GM23338 (cell line): ENCODE measurements at regions not wholly inside any gene's neighbourhood (a gene's known extent, or its start where the extent isn't known, plus 50 kb on each side); places are given as distances from the start of the nearest gene placed in this dataset.

ENCODE experiments used
- ATAC-seq: fragments of 200-7000 bp; cut with Tn5 transposase; 3 replicates; pipeline ENCODE4 v1.9.1; 2020
- DNase-seq: peaks from one replicate; pipeline ENCODE4 v3.0.0-alpha.2; 2015; ENCODE audit warnings: low spot score
- H2AFZ ChIP-seq: fragments of 200-600 bp; sonication (generic); 2 replicates; pipeline ENCODE4 v1.8.0; 2016; ENCODE audit warnings: antibody characterized with exemption, mild to moderate bottlenecking, moderate library complexity
- H3F3A ChIP-seq: fragments of 200-600 bp; sonication (generic); replicated peaks from 2 replicates; pipeline ENCODE4 v1.8.0; 2017; ENCODE audit warnings: antibody characterized with exemption, mixed run types, low read depth
- H3K27ac ChIP-seq: fragments of 200-600 bp; sonication (generic); 2 replicates; pipeline ENCODE4 v1.6.1; 2016; ENCODE audit warnings: low read depth
- H3K27me3 ChIP-seq: fragments of 200-600 bp; sonication (generic); 2 replicates; pipeline ENCODE4 v1.8.0; 2016; ENCODE audit warnings: mild to moderate bottlenecking, mixed run types, moderate library complexity; ENCODE audit not compliant: insufficient read depth
- H3K36me3 ChIP-seq: fragments of 200-600 bp; sonication (generic); 2 replicates; pipeline ENCODE4 v1.8.0; 2016; ENCODE audit warnings: mild to moderate bottlenecking; ENCODE audit not compliant: insufficient read depth
- H3K4me1 ChIP-seq: fragments of 200-600 bp; sonication (generic); 2 replicates; pipeline ENCODE4 v1.8.0; 2016; ENCODE audit warnings: mild to moderate bottlenecking, moderate library complexity; ENCODE audit not compliant: insufficient read depth
- H3K4me2 ChIP-seq: fragments of 200-600 bp; sonication (generic); 2 replicates; pipeline ENCODE4 v1.7.1; 2017; ENCODE audit warnings: mixed run types
- H3K4me3 ChIP-seq: fragments of 200-600 bp; sonication (generic); 2 replicates; pipeline ENCODE4 v1.6.1; 2016; ENCODE audit warnings: mixed run types
- H3K79me2 ChIP-seq: fragments of 200-600 bp; sonication (generic); replicated peaks from 2 replicates; pipeline ENCODE4 v1.8.0; 2017; ENCODE audit warnings: mild to moderate bottlenecking; ENCODE audit not compliant: insufficient read depth
- H3K9me2 ChIP-seq: fragments of 200-600 bp; sonication (generic); 2 replicates; pipeline ENCODE4 v1.8.0; 2017; ENCODE audit not compliant: insufficient read depth
- H4K20me1 ChIP-seq: fragments of 200-600 bp; sonication (generic); replicated peaks from 2 replicates; pipeline ENCODE4 v1.8.0; 2017; ENCODE audit warnings: mild to moderate bottlenecking; ENCODE audit not compliant: insufficient read depth
- H3K27ac Mint-ChIP-seq: 2 replicates; pipeline ENCODE4 v1.8.0; 2020; ENCODE audit warnings: inconsistent platforms, mild to moderate bottlenecking, moderate library complexity, mixed read lengths
- H3K27me3 Mint-ChIP-seq: 3 replicates; pipeline ENCODE4 v1.8.0; 2022; ENCODE audit warnings: low read depth, mild to moderate bottlenecking, moderate library complexity, mixed read lengths, inconsistent platforms; ENCODE audit not compliant: insufficient read depth, poor library complexity
- H3K36me3 Mint-ChIP-seq: 3 replicates; pipeline ENCODE4 v1.8.0; 2021; ENCODE audit warnings: low read depth, mild to moderate bottlenecking, inconsistent platforms, moderate library complexity, mixed read lengths
- H3K4me1 Mint-ChIP-seq: 3 replicates; pipeline ENCODE4 v1.8.0; 2020; ENCODE audit warnings: mild to moderate bottlenecking, inconsistent platforms, mixed read lengths
- H3K4me3 Mint-ChIP-seq: 3 replicates; pipeline ENCODE4 v1.8.0; 2021; ENCODE audit warnings: moderate library complexity, mild to moderate bottlenecking, inconsistent platforms, mixed read lengths
- H3K9me3 Mint-ChIP-seq: 3 replicates; pipeline ENCODE4 v1.8.0; 2020; ENCODE audit warnings: moderate library complexity, mild to moderate bottlenecking, inconsistent platforms, mixed read lengths
- CREB1 ChIP-seq: fragments of 250-450 bp; sonication (Bioruptor Pico); IDR thresholded peaks from 2 replicates; pipeline ENCODE4 v1.5.0; 2020; ENCODE audit warnings: low read depth, mild to moderate bottlenecking, moderate library complexity
- CTCF ChIP-seq, 2 experiments: fragments of 200-600 bp in 1 of 2; sonication (generic) in 1 of 2; conservative IDR thresholded peaks; 2 replicates each; pipeline versions ENCODE4 v1.5.1 to v1.6.1; 2016 to 2017; ENCODE audit warnings: antibody characterized with exemption in 2 of 2, low read depth in 2 of 2, mild to moderate bottlenecking in 2 of 2, moderate library complexity in 1 of 2
- EZH2 ChIP-seq: fragments of 200-600 bp; sonication (generic); IDR thresholded peaks from one replicate; pipeline ENCODE4 v1.8.0; 2017; ENCODE audit warnings: antibody characterized with exemption, mild to moderate bottlenecking, low read depth; ENCODE audit not compliant: unreplicated experiment
- JUNB ChIP-seq: IDR thresholded peaks from one replicate; pipeline ENCODE4 v1.6.1; 2016; ENCODE audit warnings: antibody characterized with exemption; ENCODE audit not compliant: unreplicated experiment
- NANOG ChIP-seq: IDR thresholded peaks from 2 replicates; pipeline ENCODE4 v1.6.1; 2016; ENCODE audit warnings: antibody characterized with exemption, borderline replicate concordance
- STAT1 ChIP-seq: IDR thresholded peaks from one replicate; pipeline ENCODE4 v1.6.1; 2016; ENCODE audit warnings: antibody characterized with exemption; ENCODE audit not compliant: unreplicated experiment
- ZNF114 ChIP-seq: fragments of 250-450 bp; sonication (Bioruptor Pico); IDR thresholded peaks from 2 replicates; pipeline ENCODE4 v1.5.0; 2020; ENCODE audit warnings: mild to moderate bottlenecking, moderate library complexity
- ZNF331 ChIP-seq: fragments of 250-450 bp; sonication (Bioruptor Pico); IDR thresholded peaks from 2 replicates; pipeline ENCODE4 v1.5.0; 2020; ENCODE audit warnings: low read depth, mild to moderate bottlenecking, moderate library complexity

- TF ChIP-seq CTCF (conservative IDR thresholded peaks at IDR 0.05; ENCODE audit: low read depth in 2 of 2) (no peak), NANOG (no peak), STAT1 (no peak)
These were observed 213.8 kb downstream of the IBTK start (continued) for GRCh38 chr6:82033631-82034211.

- H3K36me3 Mint-ChIP-seq = no peaks in the 10 kb centered on the region
- H3K4me2 ChIP-seq = no peak overlapping the region
- H3K79me2 ChIP-seq = no peaks in the 10 kb centered on the region
- TF ChIP-seq ZNF114 (no peak), ZNF331 (no peak), EZH2 (no peak), CREB1 (CRISPR knock-in tag) (no peak), NANOG (no peak)
- no peaks in the 10 kb centered on the region for H3K4me1 ChIP-seq
- no peak overlapping the region for H3K27ac Mint-ChIP-seq
- H3K4me3 Mint-ChIP-seq = no peak overlapping the region
- H3K9me3 Mint-ChIP-seq = no peaks in the 10 kb centered on the region
- no peaks in the 10 kb centered on the region for H3K27me3 ChIP-seq
- no peak overlapping the region for H3K27ac ChIP-seq
- no peaks in the 10 kb centered on the region for H4K20me1 ChIP-seq
- no peaks in the 10 kb centered on the region for H3K4me1 Mint-ChIP-seq
- no peak overlapping the region for H2AFZ ChIP-seq
- H3K9me2 ChIP-seq = no peaks in the 10 kb centered on the region
- H3F3A ChIP-seq = no peaks in the 10 kb centered on the region
- ATAC-seq (no peak), DNase-seq (no peak)
- no peaks in the 10 kb centered on the region for H3K36me3 ChIP-seq
- no peaks in the 10 kb centered on the region for H3K27me3 Mint-ChIP-seq
- no peak overlapping the region for H3K4me3 ChIP-seq
These were observed 215.1 kb downstream of the IBTK start for GRCh38 chr6:82032444-82032843.

GRCh38 chr6:82030761-82031503, 216.6 kb downstream of the IBTK start:
- Mint-ChIP-seq H3K36me3 (no peaks in the 10 kb centered on the region), H3K4me1 (no peaks in the 10 kb centered on the region; the same call in 2 of the 3 replicates), H3K27ac (0 out of 2 replicates have a peak overlapping the region, but pooled peaks have one; percentile 0), H3K27me3 (no peaks in the 10 kb centered on the region), H3K9me3 (no peaks in the 10 kb centered on the region), H3K4me3 (no peak overlapping the region)
- Histone ChIP-seq H3K36me3 (no peaks in the 10 kb centered on the region), H3K27me3 (no peaks in the 10 kb centered on the region), H4K20me1 (no peaks in the 10 kb centered on the region), H3F3A (no peaks in the 10 kb centered on the region), H3K9me2 (no peaks in the 10 kb centered on the region), H3K79me2 (no peaks in the 10 kb centered on the region), H3K4me1 (no peaks in the 10 kb centered on the region), H3K4me2 (no peak overlapping the region), H2AFZ (no peak overlapping the region; the same call in 1 of the 2 replicates), H3K27ac (no peak overlapping the region), H3K4me3 (no peak overlapping the region)
- no peak for ATAC-seq
- TF ChIP-seq JUNB = no peak
- no peak for DNase-seq
